ENCODE measurements at regions not wholly inside any gene's neighbourhood (a gene's known extent, or its start where the extent isn't known, plus 50 kb on each side); places are given as distances from the start of the nearest gene placed in this dataset.

GRCh38 chr3:110984456-110985250 is 87.0 kb upstream of the NECTIN3 start:
- TF ChIP-seq POLR2A (IDR thresholded peaks at IDR 0.05; ENCODE audit: low read depth, low read length) (no peak), POLR2AphosphoS5 (IDR thresholded peaks at IDR 0.05; ENCODE audit: low read depth, low read length) (no peak), TAF1 (IDR thresholded peaks at IDR 0.05; ENCODE audit: borderline replicate concordance, low read depth, low read length) (no peak)

All from GM12892 (cell line).